Adrenal gland (tissue), 9 donors: ENCODE measurements at regions not wholly inside any gene's neighbourhood (a gene's known extent, or its start where the extent isn't known, plus 50 kb on each side); places are given as distances from the start of the nearest gene placed in this dataset.

ENCODE experiments used
- DNase-seq, 7 donors: peaks; one replicate each; pipeline ENCODE4 v3.0.0-alpha.2; 2019 to 2020
- H3K27ac ChIP-seq, 5 donors: fragments of 200-600 bp; sonication (generic) in 4 of 5; 1 replicate in 3 of 5; 2 replicates in 2 of 5; pipeline versions ENCODE4 v1.5.1 to v1.8.0; 2016 to 2020; ENCODE audit warnings: mild to moderate bottlenecking in 1 of 5
- H3K27me3 ChIP-seq: fragments of 200-600 bp; 2 replicates; pipeline ENCODE4 v1.8.0; 2021
- H3K36me3 ChIP-seq, 2 donors: fragments of 200-600 bp; replicated peaks in 1 of 2; 1 replicate in 1 of 2; 2 replicates in 1 of 2; pipeline versions ENCODE4 v1.5.1 to v1.8.0; 2018 to 2022
- H3K4me1 ChIP-seq, 2 donors: fragments of 200-600 bp; replicated peaks in 1 of 2; 1 replicate in 1 of 2; 2 replicates in 1 of 2; pipeline versions ENCODE4 v1.5.1 to v1.8.0; 2018 to 2021
- H3K4me3 ChIP-seq, 4 donors: fragments of 200-600 bp; sonication (generic) in 3 of 4; one replicate each; pipeline ENCODE4 v1.5.1; 2016 to 2018
- H3K9me3 ChIP-seq, 3 donors: fragments of 200-600 bp; sonication (generic) in 1 of 3; replicated peaks in 1 of 3; 1 replicate in 2 of 3; 2 replicates in 1 of 3; pipeline versions ENCODE4 v1.5.1 to v1.8.0; 2016 to 2021
- CTCF ChIP-seq, 6 experiments: fragments of 450-650 bp in 4 of 6; fragments of 200-600 bp in 2 of 6; sonication (generic) in 1 of 6; IDR thresholded peaks; 1 replicate in 5 of 6; 2 replicates in 1 of 6; pipeline versions ENCODE4 v1.5.1 to v1.8.0; 2016 to 2021; ENCODE audit warnings: antibody characterized with exemption in 6 of 6, mild to moderate bottlenecking in 2 of 6, moderate library complexity in 1 of 6
- POLR2A ChIP-seq, 2 donors: fragments of 450-650 bp; IDR thresholded peaks; one replicate each; pipeline ENCODE4 v1.6.1; 2017; ENCODE audit warnings: antibody characterized with exemption in 2 of 2, mild to moderate bottlenecking in 2 of 2, moderate library complexity in 1 of 2
- WGBS, 4 donors: extraction: QIAGEN DNeasy Blood & Tissue Kit in 2 of 4; methylation state at CpG; one replicate each; pipeline versions ENCODE4 v1.1.5 to v1.1.7; 2013 to 2017; 5-methylcytosine and 5-hydroxymethylcytosine counted together
- intact Hi-C, 2 donors: fragments of 100-400 bp; cut with DNase I; formaldehyde crosslinking; loops; one replicate each; pipeline versions ENCODE4 v1.14.1 to v1.15.0; 2022 to 2023
- donor health status: healthy with polysubstance abuse.
- donor health status: Bipolar disorder and iron deficiency.
- donor health status: DM: yes; HTN: yes; CAD: no.
- donor health status: DM: no; HTN: no; CAD: no.
- donor health status: DM: no; HTN: no; CAD: no.

- Histone ChIP-seq H3K9me3 (no peaks in the 10 kb centered on the region), H3K36me3 (no peaks in the 10 kb centered on the region), H3K27ac (no peak overlapping the region), H3K4me3 (no peak overlapping the region), H3K4me1 (no peaks in the 10 kb centered on the region), H3K27me3 (no peaks in the 10 kb centered on the region)
- WGBS, 4 donors, result 70 to 81% (median 75%) methylated on average over 2 of the region's 2 CpGs
- TF ChIP-seq CTCF (IDR thresholded peaks at IDR 0.05), result no peak
- intact Hi-C loops, result no loop called here
- DNase-seq, result no peak
These were observed 359.7 kb downstream of the MAFB start for GRCh38 chr20:40329321-40329720.

- H3K36me3 ChIP-seq, result no peaks in the 10 kb centered on the region
- H3K9me3 ChIP-seq, result no peaks in the 10 kb centered on the region
- intact Hi-C loops, result no loop called here
- H3K27ac ChIP-seq, result no peak overlapping the region
- WGBS, 4 donors, result 51 to 88% (median 57%) methylated on average over 3 of the region's 3 CpGs
- no peak overlapping the region for H3K4me3 ChIP-seq
- peak in 1 of 7 donors; percentile 18 for DNase-seq
- no peaks in the 10 kb centered on the region for H3K27me3 ChIP-seq
- peaks cover 0 to 3% of the 10 kb centered on the region in 2 donors for H3K4me1 ChIP-seq
- TF ChIP-seq CTCF (IDR thresholded peaks at IDR 0.05) (no peak), POLR2A (IDR thresholded peaks at IDR 0.05) (no peak)
These were observed 362.3 kb downstream of the MAFB start for GRCh38 chr20:40326784-40327183.

DNA sequence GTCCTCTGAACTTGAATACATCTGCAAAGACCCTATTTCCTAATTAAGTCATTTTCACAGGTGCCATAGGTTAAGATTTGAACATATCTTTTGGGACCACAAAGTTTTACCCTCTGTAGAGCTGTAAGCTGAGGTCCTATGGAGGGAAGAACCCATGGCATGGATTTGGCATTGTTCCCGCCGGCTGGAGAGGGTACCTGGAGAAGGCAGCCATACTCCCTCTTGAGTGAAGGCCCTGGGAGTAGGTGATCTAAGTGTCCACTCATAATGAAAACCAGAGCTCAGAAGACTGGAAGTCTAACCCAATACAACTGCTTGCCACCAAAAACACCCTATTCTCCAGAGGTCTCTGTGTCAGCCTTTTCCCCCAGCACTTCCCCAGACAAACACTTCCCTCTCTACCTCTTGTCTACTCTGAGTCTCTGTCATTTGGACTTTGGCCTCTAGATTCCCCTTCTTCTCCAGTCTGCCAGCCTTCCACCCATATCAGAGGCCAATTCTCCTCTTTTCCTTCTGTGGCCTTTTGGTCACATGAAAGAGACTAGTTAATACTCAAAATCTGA, 363.9 kb downstream of the MAFB start:
- Histone ChIP-seq H3K27me3 (no peaks in the 10 kb centered on the region), H3K27ac (no peak overlapping the region), H3K36me3 (no peaks in the 10 kb centered on the region), H3K9me3 (no peaks in the 10 kb centered on the region), H3K4me1 (peaks cover 0 to 3% of the 10 kb centered on the region in 2 donors), H3K4me3 (no peak overlapping the region)
- no peak for DNase-seq
- TF ChIP-seq CTCF (IDR thresholded peaks at IDR 0.05) (no peak), POLR2A (IDR thresholded peaks at IDR 0.05) (no peak)
- WGBS, 4 donors, result 83 to 100% (median 95%) methylated on average over 2 of the region's 2 CpGs
- intact Hi-C loops, result no loop called here

GRCh38 chr20:40323361-40323794, 365.7 kb downstream of the MAFB start:
- Histone ChIP-seq H3K27ac (no peak overlapping the region), H3K9me3 (no peaks in the 10 kb centered on the region), H3K4me3 (no peak overlapping the region), H3K36me3 (no peaks in the 10 kb centered on the region), H3K27me3 (no peaks in the 10 kb centered on the region), H3K4me1 (peaks cover 0 to 3% of the 10 kb centered on the region in 2 donors)
- TF ChIP-seq POLR2A (IDR thresholded peaks at IDR 0.05) (no peak), CTCF (IDR thresholded peaks at IDR 0.05) (no peak)
- DNase-seq, result peak in 2 of 7 donors; percentile 21 to 25
- intact Hi-C loops, result no loop called here
- WGBS, 4 donors, result 75 to 81% (median 77%) methylated on average over 5 of the region's 5 CpGs
